ENCODE measurements at regions not wholly inside any gene's neighbourhood (a gene's known extent, or its start where the extent isn't known, plus 50 kb on each side); places are given as distances from the start of the nearest gene placed in this dataset.

DNA sequence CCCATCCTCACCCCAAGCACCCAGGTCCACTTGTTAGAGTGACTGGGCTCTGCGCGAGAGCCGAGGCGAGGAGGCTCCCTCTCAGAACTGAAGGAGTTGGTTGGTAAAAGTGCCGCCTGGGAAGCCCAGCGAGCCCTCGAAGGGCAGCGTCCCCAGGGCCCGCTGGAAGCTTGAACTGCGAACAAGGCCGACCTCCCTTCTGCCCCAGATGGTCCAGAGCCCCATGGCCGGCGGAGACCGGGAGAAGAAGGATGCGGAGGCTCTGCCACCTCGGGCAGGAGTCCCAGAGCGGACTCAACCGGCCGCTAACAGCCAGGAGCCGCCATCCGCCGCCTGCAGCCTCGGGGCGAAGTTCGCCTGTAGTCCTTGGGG, 116.3 kb upstream of the TEX13C start:
- TF ChIP-seq CEBPB (IDR thresholded peaks at IDR 0.05): no peak
- TF ChIP-seq HDAC2 (IDR thresholded peaks at IDR 0.05): no peak
- TF ChIP-seq, protein P1, sequence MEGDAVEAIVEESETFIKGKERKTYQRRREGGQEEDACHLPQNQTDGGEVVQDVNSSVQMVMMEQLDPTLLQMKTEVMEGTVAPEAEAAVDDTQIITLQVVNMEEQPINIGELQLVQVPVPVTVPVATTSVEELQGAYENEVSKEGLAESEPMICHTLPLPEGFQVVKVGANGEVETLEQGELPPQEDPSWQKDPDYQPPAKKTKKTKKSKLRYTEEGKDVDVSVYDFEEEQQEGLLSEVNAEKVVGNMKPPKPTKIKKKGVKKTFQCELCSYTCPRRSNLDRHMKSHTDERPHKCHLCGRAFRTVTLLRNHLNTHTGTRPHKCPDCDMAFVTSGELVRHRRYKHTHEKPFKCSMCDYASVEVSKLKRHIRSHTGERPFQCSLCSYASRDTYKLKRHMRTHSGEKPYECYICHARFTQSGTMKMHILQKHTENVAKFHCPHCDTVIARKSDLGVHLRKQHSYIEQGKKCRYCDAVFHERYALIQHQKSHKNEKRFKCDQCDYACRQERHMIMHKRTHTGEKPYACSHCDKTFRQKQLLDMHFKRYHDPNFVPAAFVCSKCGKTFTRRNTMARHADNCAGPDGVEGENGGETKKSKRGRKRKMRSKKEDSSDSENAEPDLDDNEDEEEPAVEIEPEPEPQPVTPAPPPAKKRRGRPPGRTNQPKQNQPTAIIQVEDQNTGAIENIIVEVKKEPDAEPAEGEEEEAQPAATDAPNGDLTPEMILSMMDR (IDR thresholded peaks at IDR 0.05): no peak
- no peak for TF ChIP-seq TP53 (CRISPR knock-in tag; IDR thresholded peaks at IDR 0.05)
- TF ChIP-seq ESRRA (IDR thresholded peaks at IDR 0.05; ENCODE audit: borderline replicate concordance, low read length): no peak
- no peak for TF ChIP-seq MAFK (IDR thresholded peaks at IDR 0.05; ENCODE audit: partially characterized antibody)
- no peak for TF ChIP-seq PHF8 (IDR thresholded peaks at IDR 0.05; ENCODE audit: borderline replicate concordance, low read depth)
- TF ChIP-seq POLR2A (IDR thresholded peaks at IDR 0.05; ENCODE audit: low read length): no peak
- TF ChIP-seq, protein P2, sequence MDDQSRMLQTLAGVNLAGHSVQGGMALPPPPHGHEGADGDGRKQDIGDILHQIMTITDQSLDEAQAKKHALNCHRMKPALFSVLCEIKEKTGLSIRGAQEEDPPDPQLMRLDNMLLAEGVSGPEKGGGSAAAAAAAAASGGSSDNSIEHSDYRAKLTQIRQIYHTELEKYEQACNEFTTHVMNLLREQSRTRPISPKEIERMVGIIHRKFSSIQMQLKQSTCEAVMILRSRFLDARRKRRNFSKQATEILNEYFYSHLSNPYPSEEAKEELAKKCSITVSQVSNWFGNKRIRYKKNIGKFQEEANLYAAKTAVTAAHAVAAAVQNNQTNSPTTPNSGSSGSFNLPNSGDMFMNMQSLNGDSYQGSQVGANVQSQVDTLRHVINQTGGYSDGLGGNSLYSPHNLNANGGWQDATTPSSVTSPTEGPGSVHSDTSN (IDR thresholded peaks at IDR 0.05): no peak
- TF ChIP-seq HOXA7 (CRISPR knock-in tag; IDR thresholded peaks at IDR 0.05): no peak
- TF ChIP-seq RAD21 (conservative IDR thresholded peaks at IDR 0.05 in 1 of 2, IDR thresholded peaks at IDR 0.05 in 1 of 2): no peak
- TF ChIP-seq ZFP36 (IDR thresholded peaks at IDR 0.05; ENCODE audit: borderline replicate concordance, partially characterized antibody): no peak
- TF ChIP-seq JUN (IDR thresholded peaks at IDR 0.05): no peak

Data from A549 (cell line).